Nucleus accumbens (tissue), 56 donors: ENCODE measurements at regions not wholly inside any gene's neighbourhood (a gene's known extent, or its start where the extent isn't known, plus 50 kb on each side); places are given as distances from the start of the nearest gene placed in this dataset.
"Not testable (repeated sequence)": the region's sequence is repeated elsewhere in the genome, so short reads cannot be mapped to it uniquely, and the experiment has no call there.

Source experiments
- DNase-seq, 56 donors: peaks; one replicate each; lab custom pipeline; 2025; lab: John Stamatoyannopoulos, UW

DNA sequence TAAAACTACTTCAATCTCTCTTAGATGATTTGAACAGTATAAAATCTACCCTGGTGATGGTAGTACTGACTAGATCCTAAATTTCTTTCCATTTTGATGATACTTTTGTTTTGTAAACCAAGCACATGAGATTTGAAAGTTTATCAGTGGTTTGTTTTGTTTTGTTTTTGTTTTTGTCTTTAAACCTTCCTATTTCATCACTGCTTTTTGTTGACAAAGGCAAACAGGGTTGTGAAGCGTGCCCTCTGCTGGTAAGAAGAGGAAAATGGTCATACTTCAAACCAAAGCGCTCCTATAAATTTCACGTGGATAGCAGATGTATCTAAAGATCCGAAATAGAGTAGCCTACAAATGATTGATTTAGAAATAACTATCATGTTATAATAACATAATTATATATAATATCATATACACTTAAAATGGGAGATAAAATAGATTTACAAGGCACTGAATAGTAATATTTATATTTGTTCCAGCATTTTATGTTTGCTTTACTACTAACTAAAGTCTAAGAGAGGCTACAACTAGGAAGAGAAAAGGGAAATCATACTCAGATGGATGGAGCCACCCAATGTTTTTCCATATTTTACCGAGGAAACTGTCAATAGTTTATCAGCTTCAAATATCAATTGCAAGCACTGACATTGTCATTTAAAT lies 254.0 kb upstream of the USP15 start:
- DNase-seq = peak in 1 of 56 donors; percentile 0

DNA sequence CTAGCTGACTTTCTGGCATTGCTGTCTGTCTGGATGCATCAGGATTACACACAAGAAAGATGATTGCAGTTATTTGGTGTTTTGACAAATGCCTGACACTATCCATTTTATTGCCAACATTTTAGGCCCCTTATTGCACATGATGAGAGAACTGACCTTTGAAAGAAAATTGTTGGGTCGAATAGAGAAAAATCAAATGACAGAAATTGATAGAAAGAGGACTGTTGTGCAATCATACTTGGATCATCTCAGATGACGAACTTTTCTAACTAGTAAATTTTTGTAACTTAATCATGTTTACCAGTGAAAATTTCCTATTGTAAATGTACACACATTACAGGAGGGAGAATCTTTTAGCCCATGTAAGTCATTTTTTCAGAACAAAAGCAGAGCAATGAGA lies 251.5 kb upstream of the USP15 start:
- no peak for DNase-seq

GRCh38 chr12:62009445-62009844 lies 250.8 kb upstream of the USP15 start:
- DNase-seq = no peak

DNA sequence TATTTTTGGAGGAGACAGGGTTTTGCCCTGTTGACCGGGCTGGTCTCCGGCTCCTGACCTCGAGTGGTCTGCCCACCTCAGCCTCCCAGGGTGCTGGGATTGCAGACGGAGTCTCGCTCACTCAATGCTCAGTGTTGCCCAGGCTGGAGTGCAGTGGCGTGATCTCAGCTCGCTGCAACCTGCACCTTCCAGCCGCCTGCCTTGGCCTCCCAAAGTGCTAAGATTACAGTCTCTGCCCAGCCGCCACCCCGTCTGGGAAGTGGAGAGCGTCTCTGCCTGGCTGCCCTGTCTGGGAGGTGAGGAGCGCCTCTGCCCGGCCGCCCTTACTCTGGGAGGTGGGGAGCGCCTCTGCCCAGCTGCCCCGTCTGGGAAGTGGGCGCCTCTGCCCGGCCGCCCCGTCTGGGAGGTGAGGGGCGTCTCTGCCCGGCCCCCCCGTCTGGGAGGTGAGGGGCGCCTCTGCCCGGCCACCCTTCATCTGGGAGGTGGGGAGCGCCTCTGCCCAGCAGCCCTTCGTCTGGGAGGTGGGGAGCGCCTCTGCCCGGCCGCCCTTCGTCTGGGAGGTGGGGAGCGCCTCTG lies 249.8 kb upstream of the USP15 start:
- DNase-seq = not testable (repeated sequence)

DNA sequence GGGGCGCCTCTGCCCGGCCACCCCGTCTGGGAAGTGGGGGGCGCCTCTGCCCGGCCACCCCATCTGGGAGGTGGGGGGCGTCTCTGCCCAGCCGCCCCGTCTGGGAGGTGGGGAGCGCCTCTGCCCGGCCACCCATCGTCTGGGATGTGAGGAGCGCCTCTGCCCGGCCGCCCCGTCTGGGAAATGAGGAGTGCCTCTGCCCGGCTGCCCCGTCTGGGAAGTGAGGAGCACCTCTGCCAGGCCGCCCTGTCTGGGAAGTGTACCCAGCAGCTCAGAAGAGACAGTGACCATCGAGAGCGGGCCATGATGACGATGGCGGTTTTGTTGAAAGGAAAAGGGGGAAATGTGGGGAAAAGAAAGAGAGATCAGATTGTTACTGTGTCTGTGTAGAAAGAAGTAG lies 249.2 kb upstream of the USP15 start:
- not testable (repeated sequence) for DNase-seq

GRCh38 chr12:62014330-62014729 lies 245.9 kb upstream of the USP15 start:
- DNase-seq = no peak

GRCh38 chr12:62016021-62016420 lies 244.2 kb upstream of the USP15 start:
- DNase-seq = no peak

DNA sequence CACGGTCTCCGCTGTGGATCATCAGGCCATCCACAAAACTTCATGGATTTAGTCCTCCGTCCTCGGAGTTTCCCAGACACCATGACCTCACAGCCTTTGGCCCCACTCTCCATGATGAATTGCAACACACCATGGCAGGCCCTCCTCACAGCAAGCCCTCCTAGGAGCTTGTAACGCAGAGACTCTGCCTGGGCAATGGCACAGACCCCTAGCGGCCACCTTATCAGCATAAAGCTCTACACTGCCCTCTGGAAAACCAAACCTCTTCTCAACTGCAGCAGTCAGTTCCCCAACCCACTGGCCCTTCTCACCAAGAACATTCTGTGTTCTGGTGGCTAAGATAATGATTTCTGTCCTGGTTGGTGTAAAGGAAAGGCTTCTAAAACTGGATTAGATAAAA lies 238.4 kb upstream of the USP15 start:
- DNase-seq = no peak

DNA sequence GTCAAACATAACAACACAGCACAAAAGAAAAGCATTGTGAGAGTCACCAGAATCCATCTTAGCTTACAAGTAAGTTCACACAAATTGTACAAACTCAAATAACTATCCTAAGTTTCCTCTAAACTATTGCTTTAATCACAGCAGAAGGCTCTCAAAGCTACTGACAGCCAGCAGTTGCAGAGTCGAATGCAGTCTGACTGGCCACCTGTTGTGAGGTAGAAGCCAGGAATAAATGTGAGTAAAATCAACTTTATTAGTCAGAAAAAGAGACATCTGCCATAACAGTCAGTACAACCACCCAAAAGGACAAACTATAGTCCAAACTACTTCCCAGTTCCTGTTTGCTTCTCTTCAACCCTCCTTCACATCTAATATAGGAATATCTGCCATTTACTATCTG lies 231.7 kb upstream of the USP15 start:
- no peak for DNase-seq

GRCh38 chr12:62032870-62033269 lies 227.3 kb upstream of the USP15 start:
- no peak for DNase-seq

DNA sequence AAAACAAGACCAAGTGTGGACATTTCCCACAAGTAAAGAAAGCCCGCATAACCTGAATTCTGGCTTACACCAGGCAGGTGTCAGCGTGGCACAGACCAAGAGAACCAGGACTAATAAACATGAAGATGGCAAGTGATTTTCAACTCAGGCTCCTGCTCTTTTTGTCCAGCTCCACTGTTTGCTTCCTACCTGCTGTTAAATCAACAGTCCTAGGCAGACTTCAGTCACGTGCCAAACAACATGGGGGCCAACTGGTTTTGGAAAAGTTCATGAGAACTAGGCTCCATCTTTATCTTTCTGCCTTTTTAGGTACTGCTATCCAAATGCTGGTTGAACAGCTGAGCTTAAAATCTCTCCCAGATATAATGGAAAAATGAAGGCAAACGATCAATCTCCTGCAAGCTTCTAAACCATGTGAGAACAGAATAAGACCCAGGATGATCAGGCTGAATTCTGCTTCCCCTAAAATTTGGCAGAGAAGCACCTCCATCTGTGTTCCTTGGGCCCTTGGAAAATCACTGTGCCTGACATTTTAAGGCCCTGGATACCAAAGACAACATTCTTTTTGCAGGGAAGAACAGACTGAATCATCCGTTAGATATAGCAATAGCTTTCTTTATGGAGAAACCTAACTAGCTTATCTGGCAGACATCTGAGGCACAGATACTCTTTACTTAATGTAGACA lies 215.6 kb upstream of the USP15 start:
- no peak for DNase-seq

DNA sequence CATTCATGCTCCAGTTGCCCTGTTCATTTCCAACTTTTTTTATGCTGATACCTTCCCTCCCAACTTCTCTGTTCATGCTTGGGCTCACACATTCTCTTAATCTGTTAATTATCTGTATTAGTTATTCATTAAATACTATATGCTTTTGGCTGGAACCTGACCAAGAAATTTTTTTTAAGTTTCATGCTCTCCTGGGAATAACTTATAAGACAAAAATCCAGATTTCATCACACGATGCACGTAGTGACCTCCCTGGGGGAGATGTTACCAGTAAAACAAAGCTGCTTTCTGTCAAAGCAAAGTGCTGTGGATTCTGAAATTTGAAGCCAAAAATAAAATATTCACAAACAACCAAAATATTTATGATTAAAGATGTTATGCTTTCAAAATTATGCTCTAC lies 215.0 kb upstream of the USP15 start:
- DNase-seq = no peak

DNA sequence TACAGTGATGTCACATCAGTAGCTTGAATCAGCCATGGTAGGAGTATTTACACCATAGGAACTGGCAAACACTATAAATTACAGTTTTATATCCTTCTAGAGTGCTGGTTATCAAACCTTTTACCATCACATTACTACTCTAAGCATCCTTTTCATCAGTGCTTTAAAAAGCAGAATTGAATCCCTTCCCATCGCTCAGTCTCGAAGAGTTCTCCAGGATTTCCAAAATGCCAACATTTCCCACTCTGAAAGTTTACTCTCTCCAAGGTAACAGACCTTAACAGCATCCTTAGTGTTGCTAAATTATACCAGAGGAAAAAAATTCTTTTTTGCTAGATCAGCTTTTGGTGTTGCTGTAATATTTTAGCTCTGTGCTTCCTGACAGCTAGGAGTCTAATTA lies 209.4 kb upstream of the USP15 start:
- no peak for DNase-seq

DNA sequence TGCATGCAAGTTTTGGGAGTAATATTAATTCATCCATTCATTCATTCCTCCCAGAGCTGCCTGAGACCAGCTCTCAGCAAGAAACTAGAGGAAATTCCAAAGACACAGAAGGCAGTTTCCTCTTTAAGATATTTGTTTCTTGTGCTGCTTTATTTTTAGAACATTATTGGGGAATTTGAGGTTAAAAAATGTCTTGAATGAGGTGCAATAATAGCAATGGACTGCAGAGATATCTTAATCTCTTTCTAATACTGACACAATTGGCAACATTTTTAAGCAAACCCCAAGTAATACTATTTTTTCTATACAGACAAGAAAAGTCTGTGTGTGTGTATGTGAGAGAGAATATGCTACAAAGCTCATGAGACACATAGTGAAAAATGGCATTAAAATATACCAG lies 190.2 kb upstream of the USP15 start:
- no peak for DNase-seq

DNA sequence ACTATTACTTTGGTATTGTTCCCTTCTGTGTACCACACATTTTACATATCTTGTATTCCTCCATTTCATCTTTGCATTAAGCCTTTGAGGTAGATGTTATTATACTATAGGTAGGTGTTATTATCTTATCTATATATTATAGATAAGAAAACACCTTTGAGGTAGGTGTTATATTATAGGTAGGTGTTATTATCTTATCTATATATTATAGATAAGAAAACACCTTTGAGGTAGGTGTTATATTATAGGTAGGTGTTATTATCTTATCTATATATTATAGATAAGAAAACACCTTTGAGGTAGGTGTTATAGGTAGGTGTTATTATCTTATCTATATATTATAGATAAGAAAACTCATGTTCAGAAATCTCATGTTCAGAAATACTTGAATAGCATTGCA lies 187.0 kb upstream of the USP15 start:
- not testable (repeated sequence) for DNase-seq

- DNase-seq = no peak
Observed at GRCh38 chr12:62075870-62076269, 184.3 kb upstream of the USP15 start.

- DNase-seq = no peak
Observed at GRCh38 chr12:62078020-62078419, 182.2 kb upstream of the USP15 start.

DNA sequence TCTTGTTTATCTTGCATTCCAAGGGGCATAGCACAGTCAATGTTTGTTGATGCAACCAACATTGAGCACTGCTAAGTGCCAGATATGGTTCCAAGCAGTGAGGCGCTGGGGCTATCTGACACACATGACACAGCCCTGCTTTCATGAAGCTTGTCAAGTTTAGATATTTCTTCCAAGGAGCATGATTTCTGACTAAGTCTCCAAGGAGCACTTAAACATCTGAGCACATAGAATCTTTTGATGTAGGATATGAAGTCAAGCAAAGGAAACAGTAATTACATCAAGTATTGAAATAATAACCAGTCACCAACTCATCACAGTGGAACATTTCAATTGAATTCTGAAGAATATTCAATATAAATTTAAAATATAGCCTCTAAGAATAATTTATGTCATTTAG lies 177.8 kb upstream of the USP15 start:
- DNase-seq = no peak

GRCh38 chr12:62098132-62098531 lies 162.1 kb upstream of the USP15 start:
- no peak for DNase-seq

GRCh38 chr12:62103748-62104147 lies 156.5 kb upstream of the USP15 start:
- DNase-seq = no peak

- no peak for DNase-seq
Observed at GRCh38 chr12:62106547-62107185, 153.5 kb upstream of the USP15 start.
